LoVo (cell line): ENCODE measurements at regions not wholly inside any gene's neighbourhood (a gene's known extent, or its start where the extent isn't known, plus 50 kb on each side); places are given as distances from the start of the nearest gene placed in this dataset.
"Not testable (repeated sequence)": the region's sequence is repeated elsewhere in the genome, so short reads cannot be mapped to it uniquely, and the experiment has no call there.

Experiments used
- DNase-seq: peaks from one replicate; pipeline ENCODE4 v3.0.0-alpha.2; 2016; ENCODE audit warnings: low spot score

GRCh38 chr6:159400826-159401225 lies 231.6 kb downstream of the FNDC1 start:
- no peak for DNase-seq

DNA sequence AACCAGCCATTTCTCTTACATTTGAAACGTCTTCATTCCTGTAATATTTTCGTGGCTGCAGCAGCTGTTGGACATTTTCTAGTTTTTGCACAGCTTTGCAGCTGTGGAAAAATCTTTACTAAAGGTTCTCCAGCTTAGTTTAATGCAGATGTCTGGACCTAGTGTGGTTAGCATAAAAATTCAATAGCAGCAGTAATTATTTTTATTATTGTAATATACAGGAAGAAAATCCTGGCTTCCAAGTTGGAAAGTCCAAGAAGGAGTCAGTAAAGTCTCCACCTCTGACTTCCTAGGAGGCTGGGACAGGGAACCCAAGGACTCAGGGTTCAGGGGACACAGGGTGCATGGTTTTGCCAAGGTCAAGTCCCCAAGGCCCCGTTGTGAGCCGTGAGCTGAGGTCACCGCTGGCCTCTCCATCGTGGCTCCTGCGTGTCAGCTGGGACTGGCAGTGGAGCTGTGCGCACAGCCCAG lies 230.6 kb downstream of the FNDC1 start:
- DNase-seq = no peak

GRCh38 chr6:159398633-159399032 lies 229.4 kb downstream of the FNDC1 start:
- no peak for DNase-seq

DNA sequence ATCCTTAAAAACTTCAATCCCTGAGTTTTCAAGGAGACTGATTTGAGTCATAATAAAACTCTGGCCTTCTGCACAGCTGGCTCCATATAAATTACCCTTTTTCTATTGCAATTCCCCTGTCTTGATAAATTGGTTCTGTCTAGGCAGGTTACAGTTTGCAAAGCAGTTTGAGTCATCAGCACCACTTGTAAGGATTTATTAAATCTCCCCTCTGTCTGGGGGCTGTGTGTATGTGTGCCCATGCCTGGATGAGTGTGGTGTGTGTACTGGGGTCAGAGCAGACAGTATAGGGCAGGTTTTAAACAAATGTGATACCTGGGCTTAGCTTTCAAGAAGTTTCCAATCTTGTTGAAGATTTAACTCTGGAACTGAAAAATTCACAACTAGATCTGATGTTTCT lies 228.6 kb downstream of the FNDC1 start:
- no peak for DNase-seq

DNA sequence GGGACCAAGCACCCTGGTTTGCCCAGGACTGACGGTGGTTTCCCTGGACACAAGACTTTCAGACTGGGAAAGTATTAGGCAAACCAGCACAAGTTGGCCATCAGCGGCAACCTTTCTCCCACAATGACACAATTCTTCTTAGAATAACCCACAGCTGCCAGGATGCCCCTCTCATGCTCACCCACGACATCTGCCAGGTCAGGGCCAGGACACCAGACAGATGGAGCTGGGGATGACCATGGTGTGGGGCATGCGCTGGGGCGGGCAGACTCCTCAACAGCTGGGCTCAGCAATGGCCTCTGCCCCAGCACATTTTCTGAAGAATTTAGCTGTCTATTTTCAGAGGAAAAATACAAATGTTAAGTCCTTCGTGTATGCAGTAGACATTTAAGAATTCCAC lies 226.4 kb downstream of the FNDC1 start:
- DNase-seq = no peak

GRCh38 chr6:159392695-159393094 lies 223.5 kb downstream of the FNDC1 start:
- DNase-seq = not testable (repeated sequence)

DNA sequence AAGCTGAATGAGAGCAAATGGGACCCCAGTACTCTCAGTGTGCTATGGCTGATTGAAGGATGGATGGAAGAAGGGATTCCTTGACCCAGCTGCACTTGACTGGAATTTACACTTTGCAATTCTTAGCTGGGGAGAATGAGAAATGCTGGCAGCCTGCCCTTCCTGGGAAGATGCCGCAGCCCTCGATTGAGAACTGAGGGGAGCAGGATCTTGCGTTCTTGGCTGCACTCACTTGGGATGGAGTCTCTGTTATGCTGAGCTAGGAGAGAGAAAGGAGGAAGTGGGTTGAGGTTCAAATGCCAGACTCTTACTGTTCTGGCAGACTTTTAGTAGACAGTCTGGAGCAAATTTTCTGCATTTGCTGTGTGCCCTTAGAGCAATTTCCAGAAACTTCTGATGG lies 221.2 kb downstream of the FNDC1 start:
- DNase-seq = no peak

DNA sequence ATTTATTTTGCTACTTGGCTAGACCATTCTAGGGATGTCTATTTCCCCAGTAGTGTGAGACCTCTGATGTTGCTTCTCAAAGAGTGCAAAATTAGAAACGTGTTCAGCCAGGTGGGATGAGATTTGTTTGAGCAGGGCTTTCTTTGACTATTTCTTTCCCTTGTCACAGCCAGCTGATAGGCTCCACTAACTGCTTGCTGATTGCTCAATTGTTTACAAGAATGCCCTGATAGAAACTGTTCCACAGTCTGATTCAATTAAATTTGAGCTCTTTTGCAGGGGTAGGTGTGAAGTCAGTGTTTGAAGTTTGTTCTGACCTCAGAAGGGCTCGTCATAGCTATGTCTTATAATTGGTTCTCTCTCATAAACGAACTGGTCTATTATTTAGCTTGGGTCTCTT lies 220.5 kb downstream of the FNDC1 start:
- no peak for DNase-seq

DNA sequence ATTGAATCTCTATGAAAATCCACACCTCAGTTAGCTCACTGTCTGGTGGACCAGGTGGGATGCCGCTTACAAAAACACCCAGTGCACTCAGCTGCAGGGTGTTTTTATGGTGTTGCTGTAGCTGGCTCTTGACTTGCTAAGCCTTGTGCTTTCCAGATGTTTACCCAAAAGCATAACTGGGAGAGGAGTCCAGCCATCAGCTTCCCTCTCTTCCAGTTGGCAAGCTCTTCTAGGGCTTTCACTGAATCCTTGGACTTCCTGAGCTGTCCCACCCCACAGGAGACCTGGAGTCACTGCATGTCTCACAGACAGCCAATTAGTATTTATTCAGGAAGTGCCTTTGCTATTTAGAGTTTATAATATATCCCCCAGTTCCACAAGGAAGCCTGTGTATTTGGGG lies 210.9 kb downstream of the FNDC1 start:
- no peak for DNase-seq

DNA sequence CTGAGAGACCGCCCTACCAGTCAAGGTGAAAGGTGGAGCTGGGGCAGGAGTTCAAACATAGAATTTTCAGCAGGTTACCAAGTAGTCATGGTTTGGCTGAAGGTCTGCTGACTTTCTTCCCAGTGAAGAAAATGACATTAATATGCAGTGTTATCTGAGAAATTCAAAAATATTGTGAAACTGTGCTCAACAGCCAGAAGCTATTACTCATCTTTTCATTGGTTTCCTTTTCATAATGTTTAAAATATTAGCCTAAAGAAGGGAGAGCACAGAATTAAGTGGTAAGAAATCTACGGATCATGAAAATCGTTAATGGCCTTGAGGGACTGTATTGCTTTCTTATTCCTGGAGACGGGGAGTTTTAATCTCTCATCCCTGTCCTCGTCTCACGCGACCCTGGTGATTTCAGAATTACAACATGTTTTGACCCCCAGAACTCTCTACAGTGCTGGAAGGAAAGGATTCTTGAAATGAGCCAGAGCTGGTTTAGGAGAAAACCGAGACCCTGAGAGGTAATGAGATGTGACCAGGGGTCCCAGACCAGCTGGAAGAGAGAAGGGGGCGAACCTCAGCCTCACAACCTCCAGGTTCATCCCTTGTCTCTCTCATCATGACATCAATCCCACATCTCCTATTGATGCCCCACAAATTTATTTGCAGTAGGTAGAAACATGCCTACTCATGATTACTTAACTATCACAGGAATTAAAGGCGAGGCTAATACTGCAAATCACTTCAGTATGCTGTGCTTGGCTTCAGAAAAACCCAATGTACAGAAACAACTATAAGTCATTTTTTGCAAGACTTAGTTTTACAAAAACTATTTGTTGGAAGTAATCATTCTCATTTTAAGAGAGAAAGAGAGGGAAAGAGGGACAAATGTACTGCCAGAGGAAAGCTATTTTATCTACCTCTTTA lies 209.5 kb downstream of the FNDC1 start:
- DNase-seq = no peak

GRCh38 chr6:159376516-159377158 lies 207.4 kb downstream of the FNDC1 start:
- no peak for DNase-seq

DNA sequence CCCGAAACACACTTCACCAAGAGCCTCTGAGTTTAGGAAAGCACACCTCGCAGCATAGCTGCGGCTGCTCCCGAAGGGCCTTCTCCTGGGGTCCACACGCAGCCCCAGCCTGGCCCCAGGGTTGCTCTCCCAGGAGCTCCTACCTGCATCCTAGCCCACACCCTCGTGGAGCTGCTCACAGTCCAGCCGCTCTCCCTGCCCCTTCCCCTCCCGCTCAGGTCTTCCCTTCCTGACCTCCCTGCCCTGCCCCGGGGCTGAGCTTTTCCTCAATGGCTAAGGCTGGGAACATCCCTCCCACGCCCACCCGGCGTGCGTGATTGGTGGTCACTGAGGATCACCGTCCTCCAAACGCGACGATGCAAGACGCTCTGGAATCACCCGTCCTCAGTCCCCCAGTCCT lies 205.8 kb downstream of the FNDC1 start:
- no peak for DNase-seq

GRCh38 chr6:159373670-159374069 lies 204.5 kb downstream of the FNDC1 start:
- DNase-seq = no peak

DNA sequence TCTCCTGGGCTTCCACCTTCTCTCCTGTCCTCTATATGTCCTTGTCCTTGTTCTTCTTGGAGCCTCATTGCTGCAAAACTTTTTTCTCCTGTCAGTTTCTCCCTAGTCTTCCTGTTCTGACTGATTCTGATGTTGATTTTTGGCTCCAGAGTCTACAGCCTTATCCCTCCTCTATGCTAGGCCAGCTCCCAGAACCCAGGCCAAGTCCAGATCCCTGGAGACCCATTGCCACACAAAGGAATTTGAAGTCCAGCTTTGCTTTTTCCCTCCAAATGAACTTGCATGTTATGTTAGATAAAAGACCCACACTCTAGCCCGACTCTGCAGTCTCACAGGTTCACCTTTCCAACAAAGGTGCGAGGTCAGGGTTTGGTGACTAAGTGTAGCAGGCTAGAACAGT lies 203.1 kb downstream of the FNDC1 start:
- no peak for DNase-seq

DNA sequence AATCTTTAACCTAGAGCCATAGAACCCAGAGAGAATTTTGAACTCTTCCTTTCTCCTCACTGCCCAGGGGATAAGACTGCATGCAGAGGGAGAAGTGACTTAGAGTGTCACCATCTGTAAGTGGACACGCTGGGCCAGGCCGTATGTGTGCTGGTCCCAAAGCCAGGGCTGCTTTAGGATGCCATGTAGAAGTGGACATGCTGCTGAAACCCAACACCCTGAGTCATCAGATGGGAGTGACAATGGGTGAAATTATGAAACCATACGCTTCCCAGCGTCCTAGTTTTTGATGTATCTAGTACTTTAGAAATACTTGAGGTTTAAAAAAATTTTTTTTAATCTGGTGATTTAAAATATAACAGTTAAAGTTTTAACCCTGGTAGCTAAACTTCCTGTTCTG lies 191.1 kb downstream of the FNDC1 start:
- DNase-seq = no peak

DNA sequence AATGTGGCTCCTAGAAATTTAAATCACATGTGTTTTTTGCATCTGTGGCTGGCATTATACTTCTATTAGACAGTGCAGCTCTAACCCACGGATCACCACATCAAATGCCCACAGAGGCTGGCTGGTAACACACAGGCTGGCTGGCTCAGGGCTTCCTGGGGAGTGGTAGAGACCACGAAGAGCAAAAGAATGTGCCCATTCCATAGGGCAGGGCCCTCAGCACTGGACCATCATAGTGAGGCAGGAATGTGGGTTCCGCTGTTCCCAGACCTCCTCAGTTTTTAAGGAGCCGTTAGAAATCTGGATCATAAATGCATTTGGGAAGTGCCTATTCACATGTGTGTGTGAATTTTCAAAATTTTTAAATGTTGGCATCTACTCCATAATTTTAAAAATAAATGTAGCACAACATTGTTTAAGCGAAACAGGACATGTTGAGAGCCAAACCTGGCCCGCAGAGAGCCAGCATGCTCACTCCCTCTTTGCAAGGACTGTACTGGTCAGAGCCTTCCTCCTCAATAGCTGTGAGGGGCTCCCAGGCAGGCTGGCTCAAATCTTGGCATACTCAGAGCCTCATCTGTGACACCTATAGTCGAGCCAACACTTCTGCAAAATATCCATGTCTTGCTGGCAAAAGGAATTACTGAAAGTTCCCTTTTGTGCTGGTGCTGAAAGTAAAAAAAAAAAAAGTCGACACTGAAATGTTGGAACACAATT lies 190.5 kb downstream of the FNDC1 start:
- no peak for DNase-seq

DNA sequence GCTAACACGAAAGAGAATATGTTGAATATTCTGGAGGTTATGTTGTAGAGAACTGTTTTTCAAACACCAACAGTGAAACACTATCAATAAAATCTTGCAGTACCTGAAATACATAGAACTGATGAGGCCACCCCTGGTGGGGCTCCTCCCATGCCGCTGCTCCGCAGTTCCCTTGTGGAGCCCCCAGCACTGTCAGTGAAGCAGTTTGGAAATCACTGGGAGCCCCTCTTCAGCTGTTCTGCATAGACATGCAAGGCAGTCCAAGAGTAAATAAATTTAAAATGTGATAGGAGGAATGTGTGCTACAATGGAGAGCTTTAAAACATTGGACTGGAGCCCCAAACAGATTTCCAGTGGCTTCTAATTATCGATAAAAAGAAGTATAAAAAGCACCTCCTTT lies 189.4 kb downstream of the FNDC1 start:
- DNase-seq = no peak

GRCh38 chr6:159357211-159357915 lies 188.2 kb downstream of the FNDC1 start:
- no peak for DNase-seq

GRCh38 chr6:159353193-159353592 lies 184.0 kb downstream of the FNDC1 start:
- no peak for DNase-seq

GRCh38 chr6:159351707-159352106 lies 182.5 kb downstream of the FNDC1 start:
- no peak for DNase-seq

- no peak for DNase-seq
Observed at GRCh38 chr6:159349915-159350314, 180.7 kb downstream of the FNDC1 start.

- DNase-seq = no peak
Observed at GRCh38 chr6:159343709-159344108, 174.5 kb downstream of the FNDC1 start.
